ENCODE measurements at regions not wholly inside any gene's neighbourhood (a gene's known extent, or its start where the extent isn't known, plus 50 kb on each side); places are given as distances from the start of the nearest gene placed in this dataset.

DNA sequence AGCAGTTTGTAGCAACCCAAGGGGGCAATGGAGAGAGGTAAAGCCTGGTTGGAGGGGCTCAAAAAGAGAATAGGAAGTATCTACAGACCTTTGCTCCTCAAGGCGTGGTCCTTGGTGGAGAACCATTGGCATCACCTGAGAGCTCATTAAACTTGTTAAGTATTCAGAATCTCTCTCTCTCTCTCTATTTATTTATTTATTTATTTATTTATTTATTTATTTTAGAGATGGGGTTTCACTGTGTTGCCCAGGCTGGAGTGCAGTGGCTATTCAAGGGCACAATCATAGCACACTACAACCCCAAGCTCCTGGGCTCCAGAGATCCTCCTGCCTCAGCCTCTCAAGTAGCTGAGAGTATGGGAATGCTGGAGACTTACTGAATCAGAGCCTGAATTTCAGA, 193.1 kb upstream of the ADCY2 start:
- TF ChIP-seq, protein P1, sequence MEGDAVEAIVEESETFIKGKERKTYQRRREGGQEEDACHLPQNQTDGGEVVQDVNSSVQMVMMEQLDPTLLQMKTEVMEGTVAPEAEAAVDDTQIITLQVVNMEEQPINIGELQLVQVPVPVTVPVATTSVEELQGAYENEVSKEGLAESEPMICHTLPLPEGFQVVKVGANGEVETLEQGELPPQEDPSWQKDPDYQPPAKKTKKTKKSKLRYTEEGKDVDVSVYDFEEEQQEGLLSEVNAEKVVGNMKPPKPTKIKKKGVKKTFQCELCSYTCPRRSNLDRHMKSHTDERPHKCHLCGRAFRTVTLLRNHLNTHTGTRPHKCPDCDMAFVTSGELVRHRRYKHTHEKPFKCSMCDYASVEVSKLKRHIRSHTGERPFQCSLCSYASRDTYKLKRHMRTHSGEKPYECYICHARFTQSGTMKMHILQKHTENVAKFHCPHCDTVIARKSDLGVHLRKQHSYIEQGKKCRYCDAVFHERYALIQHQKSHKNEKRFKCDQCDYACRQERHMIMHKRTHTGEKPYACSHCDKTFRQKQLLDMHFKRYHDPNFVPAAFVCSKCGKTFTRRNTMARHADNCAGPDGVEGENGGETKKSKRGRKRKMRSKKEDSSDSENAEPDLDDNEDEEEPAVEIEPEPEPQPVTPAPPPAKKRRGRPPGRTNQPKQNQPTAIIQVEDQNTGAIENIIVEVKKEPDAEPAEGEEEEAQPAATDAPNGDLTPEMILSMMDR (conservative IDR thresholded peaks at IDR 0.05; ENCODE audit: low read length), result no peak
- no peak for TF ChIP-seq EZH2phosphoT487 (IDR thresholded peaks at IDR 0.05; ENCODE audit: borderline replicate concordance, low read depth, low read length)
